Midbrain (tissue), 1 donor: ENCODE measurements at regions not wholly inside any gene's neighbourhood (a gene's known extent, or its start where the extent isn't known, plus 50 kb on each side); places are given as distances from the start of the nearest gene placed in this dataset.

Experiments used
- DNase-seq: peaks from one replicate; lab custom pipeline; 2025; lab: John Stamatoyannopoulos, UW

- no peak for DNase-seq
Observed at GRCh38 chr5:8981496-8981895, 564.4 kb downstream of the SEMA5A start.

GRCh38 chr5:8984386-8984785 lies 561.5 kb downstream of the SEMA5A start:
- no peak for DNase-seq
